Erythroblast (primary cell): ENCODE measurements at regions not wholly inside any gene's neighbourhood (a gene's known extent, or its start where the extent isn't known, plus 50 kb on each side); places are given as distances from the start of the nearest gene placed in this dataset.
"Not testable (repeated sequence)": the region's sequence is repeated elsewhere in the genome, so short reads cannot be mapped to it uniquely, and the experiment has no call there.

ENCODE experiments used
- GATA1 ChIP-seq: IDR thresholded peaks from 2 replicates; pipeline ENCODE4 v1.6.1; 2011; ENCODE audit warnings: low read depth, mild to moderate bottlenecking, control low read depth, low read length, moderate library complexity
- POLR2A ChIP-seq: IDR thresholded peaks from 2 replicates; pipeline ENCODE4 v1.6.1; 2011; ENCODE audit warnings: mild to moderate bottlenecking, low read length

- not testable (repeated sequence) for TF ChIP-seq POLR2A, GATA1
Measured at GRCh38 chr1:161447040-161447759, 58.1 kb upstream of the FCGR2A start.
